ENCODE measurements at regions not wholly inside any gene's neighbourhood (a gene's known extent, or its start where the extent isn't known, plus 50 kb on each side); places are given as distances from the start of the nearest gene placed in this dataset.

DNA sequence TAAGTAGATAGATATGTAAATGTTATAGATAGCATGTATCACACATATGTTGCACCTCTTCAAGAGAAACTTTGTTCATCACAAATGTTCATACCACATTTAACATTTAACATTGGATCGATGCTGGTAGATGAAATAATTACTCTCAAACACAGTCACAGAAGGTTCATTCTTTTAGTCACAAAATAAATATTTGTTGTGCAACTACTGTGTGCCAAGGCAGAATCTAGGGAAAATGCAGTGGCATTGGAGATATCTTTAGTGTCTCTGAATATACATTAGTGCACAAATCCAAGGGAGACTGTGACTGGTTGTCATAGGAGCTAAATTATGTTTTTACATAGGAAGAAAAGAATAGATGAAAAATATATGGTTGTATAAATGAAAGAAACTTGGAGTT is 535.7 kb downstream of the BRINP3 start:
- H3K4me3 ChIP-seq (ENCODE audit: low read depth, low read length): no peak overlapping the region
- no peak for DNase-seq (ENCODE audit: low read depth)
- TF ChIP-seq CTCF (conservative IDR thresholded peaks at IDR 0.05; ENCODE audit: low read depth, low read length): no peak

- no peak for TF ChIP-seq CTCF (conservative IDR thresholded peaks at IDR 0.05; ENCODE audit: low read depth, low read length)
Measured at GRCh38 chr1:189958756-189959155, 518.9 kb downstream of the BRINP3 start.

DNA sequence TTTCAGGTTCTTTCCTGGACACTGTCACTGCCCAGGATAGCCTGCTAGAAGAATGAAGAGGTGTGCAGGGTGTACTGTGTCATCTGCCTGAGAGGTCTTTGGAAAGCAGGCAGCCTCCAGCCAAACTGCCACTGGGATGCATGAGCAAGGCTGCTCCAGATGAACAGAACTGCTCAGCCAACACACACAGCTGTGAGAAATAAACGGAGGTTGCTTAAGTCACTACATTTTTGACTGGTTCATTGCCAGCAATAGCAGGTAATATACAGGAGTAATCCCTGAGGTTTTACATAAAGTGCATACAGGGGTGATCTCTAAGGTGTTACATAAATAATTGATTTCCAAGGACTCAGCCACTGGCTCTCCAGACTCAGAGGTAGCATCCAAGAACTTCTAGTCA is 516.9 kb downstream of the BRINP3 start:
- no peak for TF ChIP-seq CTCF (conservative IDR thresholded peaks at IDR 0.05; ENCODE audit: low read depth, low read length)
- no peak overlapping the region for H3K4me3 ChIP-seq (ENCODE audit: low read depth, low read length)
- no peak for DNase-seq (ENCODE audit: low read depth)

More at GRCh38 chr1:189958756-189959155, 518.9 kb downstream of the BRINP3 start:
- no peak for DNase-seq (ENCODE audit: low read depth)
- H3K4me3 ChIP-seq (ENCODE audit: low read depth, low read length): no peak overlapping the region

DNA sequence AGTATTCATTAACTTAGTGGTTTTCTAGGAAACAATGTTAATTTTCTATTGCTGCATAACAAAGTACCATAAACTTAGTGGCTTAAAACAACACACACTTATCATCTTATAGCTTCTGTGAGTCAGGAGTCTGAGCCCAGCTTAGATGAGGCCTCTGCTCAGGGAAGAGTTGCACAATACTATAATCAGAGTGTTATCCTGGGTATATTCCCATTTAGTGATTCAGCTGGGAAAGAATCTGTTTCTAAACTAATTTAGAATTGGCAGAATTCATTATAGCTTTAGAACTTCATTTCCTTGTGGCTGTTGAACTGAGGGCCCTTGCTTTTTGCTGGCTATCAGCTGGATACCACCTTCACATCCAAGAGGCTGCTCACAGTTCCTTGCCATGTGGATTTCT is 515.5 kb downstream of the BRINP3 start:
- DNase-seq (ENCODE audit: low read depth): peak; percentile 81
- no peak overlapping the region for H3K4me3 ChIP-seq (ENCODE audit: low read depth, low read length)
- TF ChIP-seq CTCF (conservative IDR thresholded peaks at IDR 0.05; ENCODE audit: low read depth, low read length): no peak

- H3K4me3 ChIP-seq (ENCODE audit: low read depth, low read length): no peak overlapping the region
- no peak for DNase-seq (ENCODE audit: low read depth)
- no peak for TF ChIP-seq CTCF (conservative IDR thresholded peaks at IDR 0.05; ENCODE audit: low read depth, low read length)
Measured at GRCh38 chr1:189970331-189971230, 507.1 kb downstream of the BRINP3 start.

- DNase-seq (ENCODE audit: low read depth): no peak
- H3K4me3 ChIP-seq (ENCODE audit: low read depth, low read length): no peak overlapping the region
- no peak for TF ChIP-seq CTCF (conservative IDR thresholded peaks at IDR 0.05; ENCODE audit: low read depth, low read length)
Measured at GRCh38 chr1:189971656-189972055, 506.0 kb downstream of the BRINP3 start.

- DNase-seq (ENCODE audit: low read depth): no peak
- no peak overlapping the region for H3K4me3 ChIP-seq (ENCODE audit: low read depth, low read length)
- no peak for TF ChIP-seq CTCF (conservative IDR thresholded peaks at IDR 0.05; ENCODE audit: low read depth, low read length)
Measured at GRCh38 chr1:189977184-189977583, 500.5 kb downstream of the BRINP3 start.

Measured in choroid plexus epithelial cell (primary cell).